ENCODE measurements at regions not wholly inside any gene's neighbourhood (a gene's known extent, or its start where the extent isn't known, plus 50 kb on each side); places are given as distances from the start of the nearest gene placed in this dataset.
"Not testable (repeated sequence)": the region's sequence is repeated elsewhere in the genome, so short reads cannot be mapped to it uniquely, and the experiment has no call there.

GRCh38 chr9:68627594-68627993, 77.4 kb upstream of the PIP5K1B start:
- Histone ChIP-seq H3K36me3 (no peaks in the 10 kb centered on the region), H3K4me1 (no peaks in the 10 kb centered on the region), H3K27me3 (no peaks in the 10 kb centered on the region), H3K27ac (no peak overlapping the region), H3K9me3 (no peaks in the 10 kb centered on the region), H3K4me3 (no peak overlapping the region)
- no peak for ATAC-seq
- DNase-seq, result no peak
- no peak for TF ChIP-seq CTCF (IDR thresholded peaks at IDR 0.05)
- no peak for TF ChIP-seq POLR2A (IDR thresholded peaks at IDR 0.05)
- 39% methylated on average over 2 of the region's 2 CpGs for WGBS (ENCODE audit: insufficient coverage, low coverage, low lambda C conversion rate, missing lambda C conversion rate)
- intact Hi-C loops (cut with DNase I), result no loop called here

- no peaks in the 10 kb centered on the region for H3K27me3 ChIP-seq
- no peak overlapping the region for H3K27ac ChIP-seq
- DNase-seq (no peak), ATAC-seq (no peak)
- intact Hi-C loops (cut with DNase I), result no loop called here
- no peaks in the 10 kb centered on the region for H3K9me3 ChIP-seq
- no peak overlapping the region for H3K4me3 ChIP-seq
- H3K4me1 ChIP-seq, result no peaks in the 10 kb centered on the region
- H3K36me3 ChIP-seq, result no peaks in the 10 kb centered on the region
- WGBS (ENCODE audit: insufficient coverage, low coverage, low lambda C conversion rate, missing lambda C conversion rate), result 56% methylated on average over 1 of the region's 2 CpGs
- TF ChIP-seq POLR2A (IDR thresholded peaks at IDR 0.05), result no peak
- TF ChIP-seq CTCF (IDR thresholded peaks at IDR 0.05), result no peak
These were observed 76.0 kb upstream of the PIP5K1B start for GRCh38 chr9:68629042-68629441.

- Histone ChIP-seq H3K27me3 (no peaks in the 10 kb centered on the region), H3K4me1 (no peaks in the 10 kb centered on the region), H3K36me3 (no peaks in the 10 kb centered on the region), H3K9me3 (no peaks in the 10 kb centered on the region), H3K4me3 (no peak overlapping the region), H3K27ac (no peak overlapping the region)
- DNase-seq (no peak), ATAC-seq (no peak)
- WGBS (ENCODE audit: insufficient coverage, low coverage, low lambda C conversion rate, missing lambda C conversion rate), result 26% methylated on average over 1 of the region's 1 CpG
- no peak for TF ChIP-seq POLR2A (IDR thresholded peaks at IDR 0.05)
- TF ChIP-seq CTCF (IDR thresholded peaks at IDR 0.05), result no peak
- intact Hi-C loops (cut with DNase I), result no loop called here
These were observed 73.2 kb upstream of the PIP5K1B start for GRCh38 chr9:68631811-68632210.

GRCh38 chr9:68637020-68637419, 68.0 kb upstream of the PIP5K1B start:
- no peaks in the 10 kb centered on the region for H3K36me3 ChIP-seq
- ATAC-seq, result no peak
- TF ChIP-seq CTCF (IDR thresholded peaks at IDR 0.05), result no peak
- no peak for TF ChIP-seq POLR2A (IDR thresholded peaks at IDR 0.05)
- H3K4me1 ChIP-seq, result no peaks in the 10 kb centered on the region
- H3K4me3 ChIP-seq, result no peak overlapping the region
- H3K27ac ChIP-seq, result no peak overlapping the region
- intact Hi-C loops (cut with DNase I), result no loop called here
- no peak for DNase-seq
- H3K27me3 ChIP-seq, result no peaks in the 10 kb centered on the region
- 76% methylated on average over 3 of the region's 3 CpGs for WGBS (ENCODE audit: insufficient coverage, low coverage, low lambda C conversion rate, missing lambda C conversion rate)
- H3K9me3 ChIP-seq, result no peaks in the 10 kb centered on the region

- H3K36me3 ChIP-seq; DNase-seq; ATAC-seq; H3K27me3 ChIP-seq; H3K4me3 ChIP-seq; H3K4me1 ChIP-seq; H3K27ac ChIP-seq; H3K9me3 ChIP-seq; intact Hi-C loops (cut with DNase I): not testable (repeated sequence)
- WGBS (ENCODE audit: insufficient coverage, low coverage, low lambda C conversion rate, missing lambda C conversion rate), result 50% methylated on average over 1 of the region's 7 CpGs
These were observed 65.8 kb upstream of the PIP5K1B start for GRCh38 chr9:68639261-68639660.
